SH-SY5Y (cell line): ENCODE measurements at regions not wholly inside any gene's neighbourhood (a gene's known extent, or its start where the extent isn't known, plus 50 kb on each side); places are given as distances from the start of the nearest gene placed in this dataset.

Experiments
- GATA2 ChIP-seq: IDR thresholded peaks from 2 replicates; pipeline ENCODE4 v1.6.1; 2011; ENCODE audit warnings: mild to moderate bottlenecking, low read depth, low read length
- GATA3 ChIP-seq: IDR thresholded peaks from 2 replicates; pipeline ENCODE4 v1.6.1; 2011; ENCODE audit warnings: low read depth, mild to moderate bottlenecking, low read length, moderate library complexity

DNA sequence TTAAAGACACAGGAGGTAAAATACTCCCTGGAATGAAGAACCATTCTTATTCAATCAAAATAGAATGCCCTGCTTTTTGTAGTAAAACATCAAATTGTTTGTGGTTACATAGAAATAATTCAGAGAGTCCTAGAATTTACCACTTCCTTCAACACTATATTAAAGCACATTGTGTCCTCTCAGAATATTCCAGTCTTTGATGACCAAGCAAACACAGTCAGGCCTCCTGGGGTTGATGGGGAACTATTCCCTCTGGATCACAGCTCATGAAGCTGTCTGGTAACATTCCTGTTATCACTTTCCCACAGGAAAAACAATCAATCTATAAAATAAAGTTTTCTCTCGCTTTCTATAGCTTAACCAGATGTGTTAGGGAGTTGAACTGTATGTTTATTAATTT lies 389.3 kb downstream of the KCNA4 start:
- TF ChIP-seq GATA2 = no peak
- no peak for TF ChIP-seq GATA3
